ENCODE measurements at regions not wholly inside any gene's neighbourhood (a gene's known extent, or its start where the extent isn't known, plus 50 kb on each side); places are given as distances from the start of the nearest gene placed in this dataset.

- TF ChIP-seq EZH2phosphoT487 (IDR thresholded peaks at IDR 0.05; ENCODE audit: borderline replicate concordance, low read length) (no peak), CTCF (IDR thresholded peaks at IDR 0.05; ENCODE audit: low read depth, low read length, poor library complexity, severe bottlenecking) (no peak)
- H3F3A ChIP-seq (ENCODE audit: control insufficient read depth, insufficient read depth): no peaks in the 10 kb centered on the region
- no peak overlapping the region for H3K27ac ChIP-seq (ENCODE audit: low read depth, low read length)
- no peak overlapping the region for H3K4me2 ChIP-seq (ENCODE audit: low read length)
- no peaks in the 10 kb centered on the region for H4K20me1 ChIP-seq (ENCODE audit: control insufficient read depth, insufficient read depth, low read depth, low read length)
- H3K27me3 ChIP-seq (ENCODE audit: control insufficient read depth, low read length): no peaks in the 10 kb centered on the region
- no peaks in the 10 kb centered on the region for H3K36me3 ChIP-seq (ENCODE audit: control insufficient read depth, low read length)
- H3K4me3 ChIP-seq (ENCODE audit: low read length): no peak overlapping the region
- no peaks in the 10 kb centered on the region for H3K79me2 ChIP-seq (ENCODE audit: control insufficient read depth, low read length)
- no peaks in the 10 kb centered on the region for H3K9me2 ChIP-seq (replicated peaks; ENCODE audit: control insufficient read depth, low read length)
- no peaks in the 10 kb centered on the region for H3K9me3 ChIP-seq (ENCODE audit: control insufficient read depth, insufficient read depth, low read length)
- no peaks in the 10 kb centered on the region for H3K4me1 ChIP-seq (ENCODE audit: control insufficient read depth, low read length)
Measured at GRCh38 chr11:90493379-90493778, 270.5 kb upstream of the CHORDC1 start.

GRCh38 chr11:90491466-90491865, 268.6 kb upstream of the CHORDC1 start:
- Histone ChIP-seq H3K27ac (ENCODE audit: low read depth, low read length) (no peak overlapping the region), H3F3A (ENCODE audit: control insufficient read depth, insufficient read depth) (no peaks in the 10 kb centered on the region), H3K27me3 (ENCODE audit: control insufficient read depth, low read length) (no peaks in the 10 kb centered on the region), H3K9me3 (ENCODE audit: control insufficient read depth, insufficient read depth, low read length) (no peaks in the 10 kb centered on the region), H3K4me2 (ENCODE audit: low read length) (no peak overlapping the region), H3K79me2 (ENCODE audit: control insufficient read depth, low read length) (no peaks in the 10 kb centered on the region), H3K9me2 (replicated peaks; ENCODE audit: control insufficient read depth, low read length) (no peaks in the 10 kb centered on the region), H4K20me1 (ENCODE audit: control insufficient read depth, insufficient read depth, low read depth, low read length) (no peaks in the 10 kb centered on the region), H3K4me3 (ENCODE audit: low read length) (no peak overlapping the region), H3K4me1 (ENCODE audit: control insufficient read depth, low read length) (no peaks in the 10 kb centered on the region), H3K36me3 (ENCODE audit: control insufficient read depth, low read length) (no peaks in the 10 kb centered on the region)
- TF ChIP-seq EZH2phosphoT487 (IDR thresholded peaks at IDR 0.05; ENCODE audit: borderline replicate concordance, low read length) (no peak), CTCF (IDR thresholded peaks at IDR 0.05; ENCODE audit: low read depth, low read length, poor library complexity, severe bottlenecking) (no peak)

GRCh38 chr11:90476442-90477007, 253.7 kb upstream of the CHORDC1 start:
- no peak for TF ChIP-seq EZH2phosphoT487 (IDR thresholded peaks at IDR 0.05; ENCODE audit: borderline replicate concordance, low read length)
- TF ChIP-seq CTCF (IDR thresholded peaks at IDR 0.05; ENCODE audit: low read depth, low read length, poor library complexity, severe bottlenecking): peak; percentile 67
- no peaks in the 10 kb centered on the region for H3K4me1 ChIP-seq (ENCODE audit: control insufficient read depth, low read length)
- H3K4me3 ChIP-seq (ENCODE audit: low read length): no peak overlapping the region
- H3K27me3 ChIP-seq (ENCODE audit: control insufficient read depth, low read length): no peaks in the 10 kb centered on the region
- no peaks in the 10 kb centered on the region for H3K9me2 ChIP-seq (replicated peaks; ENCODE audit: control insufficient read depth, low read length)
- H3K79me2 ChIP-seq (ENCODE audit: control insufficient read depth, low read length): no peaks in the 10 kb centered on the region
- no peak overlapping the region for H3K4me2 ChIP-seq (ENCODE audit: low read length)
- no peaks in the 10 kb centered on the region for H3K36me3 ChIP-seq (ENCODE audit: control insufficient read depth, low read length)
- no peaks in the 10 kb centered on the region for H4K20me1 ChIP-seq (ENCODE audit: control insufficient read depth, insufficient read depth, low read depth, low read length)
- no peak overlapping the region for H3K27ac ChIP-seq (ENCODE audit: low read depth, low read length)
- H3K9me3 ChIP-seq (ENCODE audit: control insufficient read depth, insufficient read depth, low read length): no peaks in the 10 kb centered on the region
- no peaks in the 10 kb centered on the region for H3F3A ChIP-seq (ENCODE audit: control insufficient read depth, insufficient read depth)

Data from DOHH2 (cell line).